GM18907 (cell line): ENCODE measurements at regions not wholly inside any gene's neighbourhood (a gene's known extent, or its start where the extent isn't known, plus 50 kb on each side); places are given as distances from the start of the nearest gene placed in this dataset.
A peak's percentile ranks its signal among the peaks of the same experiment; 100 is the strongest.

Experiments
- ATAC-seq: cut with Tn5 transposase; IDR thresholded peaks from one replicate; pipeline ENCODE4 v1.9.1; 2021; ENCODE audit warnings: mild to moderate bottlenecking, moderate library complexity; ENCODE audit not compliant: unreplicated experiment

GRCh38 chr2:167900435-167901114 is 346.8 kb downstream of the STK39 start:
- no peak for ATAC-seq

GRCh38 chr2:167898340-167898739 is 349.1 kb downstream of the STK39 start:
- no peak for ATAC-seq

- ATAC-seq = no peak
Measured at GRCh38 chr2:167891841-167892240, 355.6 kb downstream of the STK39 start.

GRCh38 chr2:167890739-167891138 is 356.7 kb downstream of the STK39 start:
- ATAC-seq = no peak

GRCh38 chr2:167880415-167880814 is 367.0 kb downstream of the STK39 start:
- ATAC-seq = no peak

GRCh38 chr2:167875529-167875928 is 371.9 kb downstream of the STK39 start:
- no peak for ATAC-seq

GRCh38 chr2:167874812-167875211 is 372.6 kb downstream of the STK39 start:
- ATAC-seq = no peak

- ATAC-seq = no peak
Measured at GRCh38 chr2:167871286-167871685, 376.1 kb downstream of the STK39 start.

- ATAC-seq = no peak
Measured at GRCh38 chr2:167869200-167869599, 378.2 kb downstream of the STK39 start.

- ATAC-seq = peak; percentile 17
Measured at GRCh38 chr2:167863377-167863776, 384.0 kb downstream of the STK39 start.

GRCh38 chr2:167862782-167863181 is 384.6 kb downstream of the STK39 start:
- peak; percentile 78 for ATAC-seq

- ATAC-seq = peak; percentile 24
Measured at GRCh38 chr2:167862296-167862695, 385.1 kb downstream of the STK39 start.

- no peak for ATAC-seq
Measured at GRCh38 chr2:167861574-167862193, 385.7 kb downstream of the STK39 start.

GRCh38 chr2:167860082-167860481 is 387.3 kb downstream of the STK39 start:
- peak; percentile 0 for ATAC-seq

- ATAC-seq = no peak
Measured at GRCh38 chr2:167859676-167860075, 387.7 kb downstream of the STK39 start.

- no peak for ATAC-seq
Measured at GRCh38 chr2:167858086-167858485, 389.3 kb downstream of the STK39 start.

GRCh38 chr2:167857416-167857815 is 390.0 kb downstream of the STK39 start:
- ATAC-seq = no peak

- ATAC-seq = no peak
Measured at GRCh38 chr2:167856190-167856589, 391.2 kb downstream of the STK39 start.

- ATAC-seq = no peak
Measured at GRCh38 chr2:167855211-167855610, 392.2 kb downstream of the STK39 start.

GRCh38 chr2:167853717-167854116 is 393.7 kb downstream of the STK39 start:
- no peak for ATAC-seq

GRCh38 chr2:167851876-167852275 is 395.5 kb downstream of the STK39 start:
- no peak for ATAC-seq

- ATAC-seq = no peak
Measured at GRCh38 chr2:167851323-167851860, 396.0 kb downstream of the STK39 start.
